Neural cell (in vitro differentiated cells): ENCODE measurements at regions not wholly inside any gene's neighbourhood (a gene's known extent, or its start where the extent isn't known, plus 50 kb on each side); places are given as distances from the start of the nearest gene placed in this dataset.

ENCODE experiments used
- EP300 ChIP-seq: fragments of 450-650 bp; conservative IDR thresholded peaks from 2 replicates; pipeline ENCODE4 v1.6.1; 2014; ENCODE audit warnings: antibody characterized with exemption, mild to moderate bottlenecking, moderate library complexity; ENCODE audit not compliant: poor library complexity, severe bottlenecking
- EZH2 ChIP-seq: fragments of 200-600, 300-800 bp; shearing (Covaris generic), sonication (generic); IDR thresholded peaks from 2 replicates; pipeline ENCODE4 v1.6.1; 2014; ENCODE audit warnings: antibody characterized with exemption, low read length, borderline replicate concordance, mild to moderate bottlenecking; ENCODE audit not compliant: insufficient read depth, poor library complexity, severe bottlenecking
- POLR2AphosphoS5 ChIP-seq: IDR thresholded peaks from 2 replicates; pipeline ENCODE4 v1.6.1; 2012
- RAD21 ChIP-seq: fragments of 450-650 bp; conservative IDR thresholded peaks from 2 replicates; pipeline ENCODE4 v1.6.1; 2014; ENCODE audit warnings: antibody characterized with exemption, mild to moderate bottlenecking, moderate library complexity
- SMC3 ChIP-seq: fragments of 450-650 bp; conservative IDR thresholded peaks from 2 replicates; pipeline ENCODE4 v1.6.1; 2014; ENCODE audit warnings: antibody characterized with exemption, mild to moderate bottlenecking, moderate library complexity; ENCODE audit not compliant: poor library complexity
- TAF1 ChIP-seq: IDR thresholded peaks from 2 replicates; pipeline ENCODE4 v1.6.1; 2012; ENCODE audit warnings: low read depth
- TF ChIP-seq, protein P1 (sequence below): fragments of 450-650 bp; IDR thresholded peaks from 2 replicates; pipeline ENCODE4 v1.5.1; 2014; ENCODE audit warnings: antibody characterized with exemption, mild to moderate bottlenecking, moderate library complexity; ENCODE audit not compliant: poor library complexity, severe bottlenecking
- TF ChIP-seq, protein P2 (sequence below): IDR thresholded peaks from 2 replicates; pipeline ENCODE4 v1.6.1; 2012; ENCODE audit warnings: borderline replicate concordance

DNA sequence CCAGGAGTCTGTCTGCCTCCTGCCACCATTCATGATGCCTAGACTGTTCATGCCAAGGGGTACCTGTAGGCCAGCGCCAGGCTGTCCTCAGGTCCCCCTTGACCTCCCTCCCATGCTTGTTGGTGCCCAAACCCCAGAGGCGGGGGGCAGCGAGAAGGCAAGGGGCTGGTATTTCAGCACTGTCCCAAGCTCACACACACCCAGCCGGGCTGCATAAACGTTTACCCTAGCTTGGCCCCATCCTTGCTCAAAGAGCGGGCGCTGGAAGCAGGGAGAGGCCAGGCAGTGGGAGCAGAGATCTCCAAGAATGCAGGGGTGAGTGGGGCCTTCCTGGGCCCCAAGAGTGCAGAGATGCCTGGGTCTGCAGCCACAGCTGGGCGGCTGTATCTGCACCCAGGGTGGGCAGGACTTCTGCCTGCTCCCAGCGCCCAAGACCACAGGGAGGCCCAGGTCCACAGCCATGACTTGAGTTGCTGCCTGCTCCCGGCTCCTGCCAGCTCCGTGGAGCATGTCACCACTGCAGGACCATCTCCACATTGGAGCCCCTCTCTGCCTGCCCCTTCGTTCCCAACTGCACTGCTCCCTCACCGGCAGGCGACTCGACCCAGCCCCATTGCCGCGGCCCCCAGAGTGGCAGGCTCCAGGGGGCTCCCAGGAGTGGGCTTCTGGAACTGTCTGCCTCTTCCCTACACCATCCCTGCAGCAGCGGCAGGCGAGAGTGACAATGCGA is 616.6 kb downstream of the METTL4 start:
- TF ChIP-seq, protein P1, sequence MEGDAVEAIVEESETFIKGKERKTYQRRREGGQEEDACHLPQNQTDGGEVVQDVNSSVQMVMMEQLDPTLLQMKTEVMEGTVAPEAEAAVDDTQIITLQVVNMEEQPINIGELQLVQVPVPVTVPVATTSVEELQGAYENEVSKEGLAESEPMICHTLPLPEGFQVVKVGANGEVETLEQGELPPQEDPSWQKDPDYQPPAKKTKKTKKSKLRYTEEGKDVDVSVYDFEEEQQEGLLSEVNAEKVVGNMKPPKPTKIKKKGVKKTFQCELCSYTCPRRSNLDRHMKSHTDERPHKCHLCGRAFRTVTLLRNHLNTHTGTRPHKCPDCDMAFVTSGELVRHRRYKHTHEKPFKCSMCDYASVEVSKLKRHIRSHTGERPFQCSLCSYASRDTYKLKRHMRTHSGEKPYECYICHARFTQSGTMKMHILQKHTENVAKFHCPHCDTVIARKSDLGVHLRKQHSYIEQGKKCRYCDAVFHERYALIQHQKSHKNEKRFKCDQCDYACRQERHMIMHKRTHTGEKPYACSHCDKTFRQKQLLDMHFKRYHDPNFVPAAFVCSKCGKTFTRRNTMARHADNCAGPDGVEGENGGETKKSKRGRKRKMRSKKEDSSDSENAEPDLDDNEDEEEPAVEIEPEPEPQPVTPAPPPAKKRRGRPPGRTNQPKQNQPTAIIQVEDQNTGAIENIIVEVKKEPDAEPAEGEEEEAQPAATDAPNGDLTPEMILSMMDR: no peak
- TF ChIP-seq POLR2AphosphoS5 (no peak), SMC3 (no peak), EZH2 (no peak), RAD21 (no peak), TAF1 (no peak), EP300 (no peak)
- TF ChIP-seq, protein P2, sequence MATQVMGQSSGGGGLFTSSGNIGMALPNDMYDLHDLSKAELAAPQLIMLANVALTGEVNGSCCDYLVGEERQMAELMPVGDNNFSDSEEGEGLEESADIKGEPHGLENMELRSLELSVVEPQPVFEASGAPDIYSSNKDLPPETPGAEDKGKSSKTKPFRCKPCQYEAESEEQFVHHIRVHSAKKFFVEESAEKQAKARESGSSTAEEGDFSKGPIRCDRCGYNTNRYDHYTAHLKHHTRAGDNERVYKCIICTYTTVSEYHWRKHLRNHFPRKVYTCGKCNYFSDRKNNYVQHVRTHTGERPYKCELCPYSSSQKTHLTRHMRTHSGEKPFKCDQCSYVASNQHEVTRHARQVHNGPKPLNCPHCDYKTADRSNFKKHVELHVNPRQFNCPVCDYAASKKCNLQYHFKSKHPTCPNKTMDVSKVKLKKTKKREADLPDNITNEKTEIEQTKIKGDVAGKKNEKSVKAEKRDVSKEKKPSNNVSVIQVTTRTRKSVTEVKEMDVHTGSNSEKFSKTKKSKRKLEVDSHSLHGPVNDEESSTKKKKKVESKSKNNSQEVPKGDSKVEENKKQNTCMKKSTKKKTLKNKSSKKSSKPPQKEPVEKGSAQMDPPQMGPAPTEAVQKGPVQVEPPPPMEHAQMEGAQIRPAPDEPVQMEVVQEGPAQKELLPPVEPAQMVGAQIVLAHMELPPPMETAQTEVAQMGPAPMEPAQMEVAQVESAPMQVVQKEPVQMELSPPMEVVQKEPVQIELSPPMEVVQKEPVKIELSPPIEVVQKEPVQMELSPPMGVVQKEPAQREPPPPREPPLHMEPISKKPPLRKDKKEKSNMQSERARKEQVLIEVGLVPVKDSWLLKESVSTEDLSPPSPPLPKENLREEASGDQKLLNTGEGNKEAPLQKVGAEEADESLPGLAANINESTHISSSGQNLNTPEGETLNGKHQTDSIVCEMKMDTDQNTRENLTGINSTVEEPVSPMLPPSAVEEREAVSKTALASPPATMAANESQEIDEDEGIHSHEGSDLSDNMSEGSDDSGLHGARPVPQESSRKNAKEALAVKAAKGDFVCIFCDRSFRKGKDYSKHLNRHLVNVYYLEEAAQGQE: no peak
